AG04449 (cell line): ENCODE measurements at regions not wholly inside any gene's neighbourhood (a gene's known extent, or its start where the extent isn't known, plus 50 kb on each side); places are given as distances from the start of the nearest gene placed in this dataset.

Source experiments
- CTCF ChIA-PET: fragments of 350-600 bp; formaldehyde crosslinking; extraction: SDS; loops from one replicate; lab custom pipeline; 2021; ENCODE audit warnings: antibody characterized with exemption; lab: Yijun Ruan, JAX
- POLR2A ChIA-PET: fragments of 400-600, 350-600 bp; formaldehyde crosslinking; extraction: SDS; loops from one replicate; lab custom pipeline; 2020; ENCODE audit warnings: antibody characterized with exemption, inconsistent platforms; lab: Yijun Ruan, JAX
- DNase-seq: peaks from one replicate; pipeline ENCODE4 v3.0.0-alpha.2; 2010; ENCODE audit warnings: low read depth, low spot score
- H3K4me3 ChIP-seq: 2 replicates; pipeline ENCODE4 v1.5.1; 2011; ENCODE audit warnings: low read depth, mild to moderate bottlenecking, control low read depth, low read length
- TF ChIP-seq, protein P1 (sequence below): IDR thresholded peaks from one replicate; pipeline ENCODE4 v1.5.1; 2011; ENCODE audit warnings: mild to moderate bottlenecking, moderate library complexity, low read length, control low read depth, inconsistent platforms; ENCODE audit not compliant: insufficient read depth; ENCODE audit errors: missing control alignments

DNA sequence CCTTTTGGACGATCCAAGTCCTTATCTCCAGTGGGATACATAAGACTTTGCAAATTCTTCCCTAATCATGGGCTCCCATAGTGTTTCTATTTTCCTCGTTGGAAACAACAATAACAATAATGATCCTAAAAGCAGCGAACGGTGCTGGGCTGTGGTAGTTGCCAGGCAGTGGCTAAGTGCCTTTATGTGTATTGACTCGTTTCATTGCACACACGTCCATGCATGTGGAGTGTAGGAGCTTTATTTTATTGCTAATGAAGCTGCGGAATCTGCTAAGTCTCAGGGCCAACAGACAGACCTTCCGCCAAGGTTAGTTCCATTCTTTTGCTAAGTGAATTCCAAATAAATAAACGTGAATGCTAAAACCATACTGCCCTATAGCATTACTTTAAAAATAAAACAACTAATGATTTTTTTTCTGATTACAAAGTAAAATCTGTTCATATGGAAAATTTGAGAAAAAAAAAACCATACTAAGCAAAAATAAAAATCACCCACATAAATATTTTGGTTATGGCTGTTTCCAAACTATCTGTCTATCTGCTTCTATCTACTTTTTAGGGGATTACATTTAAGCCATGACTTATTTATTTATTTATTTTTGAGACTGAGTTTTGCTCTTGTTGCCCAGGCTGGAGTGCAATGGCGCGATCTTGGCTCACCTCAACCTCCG, 297.9 kb downstream of the BMP7 start:
- ChIA-PET CTCF (no interaction called here), POLR2A (no interaction called here)
- no peak overlapping the region for H3K4me3 ChIP-seq
- TF ChIP-seq, protein P1, sequence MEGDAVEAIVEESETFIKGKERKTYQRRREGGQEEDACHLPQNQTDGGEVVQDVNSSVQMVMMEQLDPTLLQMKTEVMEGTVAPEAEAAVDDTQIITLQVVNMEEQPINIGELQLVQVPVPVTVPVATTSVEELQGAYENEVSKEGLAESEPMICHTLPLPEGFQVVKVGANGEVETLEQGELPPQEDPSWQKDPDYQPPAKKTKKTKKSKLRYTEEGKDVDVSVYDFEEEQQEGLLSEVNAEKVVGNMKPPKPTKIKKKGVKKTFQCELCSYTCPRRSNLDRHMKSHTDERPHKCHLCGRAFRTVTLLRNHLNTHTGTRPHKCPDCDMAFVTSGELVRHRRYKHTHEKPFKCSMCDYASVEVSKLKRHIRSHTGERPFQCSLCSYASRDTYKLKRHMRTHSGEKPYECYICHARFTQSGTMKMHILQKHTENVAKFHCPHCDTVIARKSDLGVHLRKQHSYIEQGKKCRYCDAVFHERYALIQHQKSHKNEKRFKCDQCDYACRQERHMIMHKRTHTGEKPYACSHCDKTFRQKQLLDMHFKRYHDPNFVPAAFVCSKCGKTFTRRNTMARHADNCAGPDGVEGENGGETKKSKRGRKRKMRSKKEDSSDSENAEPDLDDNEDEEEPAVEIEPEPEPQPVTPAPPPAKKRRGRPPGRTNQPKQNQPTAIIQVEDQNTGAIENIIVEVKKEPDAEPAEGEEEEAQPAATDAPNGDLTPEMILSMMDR, result no peak
- no peak for DNase-seq

DNA sequence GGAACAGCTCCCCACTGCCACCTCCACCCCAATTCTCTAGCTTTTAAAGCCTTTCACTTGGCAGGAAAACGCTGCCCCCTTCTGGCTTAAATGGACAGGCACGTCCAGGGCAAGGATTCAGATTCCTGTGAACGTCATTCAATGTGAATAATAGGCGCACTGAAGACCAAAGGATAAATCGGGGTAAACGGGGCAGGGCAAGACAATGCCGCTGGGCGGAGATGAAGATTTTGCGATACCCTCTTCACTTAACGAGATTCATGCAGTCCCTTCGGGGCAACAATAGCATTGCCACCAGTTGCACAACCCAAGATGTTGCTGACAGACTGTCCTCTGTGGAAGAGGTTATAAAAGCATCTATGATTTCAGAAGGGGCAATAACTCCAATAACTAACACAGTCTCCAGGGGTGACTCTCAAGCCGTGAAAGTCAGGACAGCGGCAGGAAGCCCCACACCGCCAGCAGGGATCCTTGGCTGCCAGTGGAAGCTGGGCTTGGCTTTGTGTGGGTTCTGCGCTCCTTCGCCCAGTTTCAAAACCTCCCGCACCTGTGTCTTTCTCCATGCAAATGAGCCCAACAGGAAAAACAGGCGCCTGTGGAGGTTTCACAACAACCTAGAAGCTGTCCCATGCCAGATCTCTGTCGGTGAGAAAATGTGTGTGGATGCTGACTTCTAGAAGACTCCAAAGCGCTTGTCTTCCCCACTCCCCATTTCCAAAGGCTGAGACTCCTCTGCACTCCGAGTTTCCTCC, 291.8 kb downstream of the BMP7 start:
- no peak overlapping the region for H3K4me3 ChIP-seq
- DNase-seq, result peak; percentile 7
- TF ChIP-seq, protein P1, result peak; percentile 80
- POLR2A ChIA-PET, result interaction anchor here (1.1 kb wide), 1 partner anchor 424 kb away, joined by 3 read pairs; no protein-coding TSS in a partner anchor
- CTCF ChIA-PET, result interaction anchor here (0.8 to 5.4 kb wide), 20 partner anchors 10 to 427 kb away, joined by 3 to 78 read pairs (median 6); partner anchors contain the start of gene TFAP2C

DNA sequence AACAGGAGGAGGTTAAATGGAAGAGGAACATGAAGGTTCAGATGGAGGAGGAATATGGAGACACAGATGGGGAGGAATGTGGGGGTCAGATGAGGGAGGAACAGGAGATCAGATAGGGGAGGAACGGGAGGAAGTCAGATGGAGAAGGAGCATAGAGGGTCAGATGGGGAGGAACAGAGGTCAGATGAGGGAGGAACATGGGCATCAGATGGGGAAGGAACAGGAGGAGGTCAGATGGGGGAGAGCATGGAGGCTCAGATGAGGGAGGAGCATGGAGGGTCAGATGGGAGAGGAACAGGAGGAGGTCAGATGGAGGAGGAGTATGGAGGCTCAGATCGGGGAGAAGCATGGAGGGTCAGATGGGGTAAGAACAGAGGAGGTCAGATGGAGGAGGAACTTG, 290.6 kb downstream of the BMP7 start:
- ChIA-PET POLR2A (no interaction called here), CTCF (interaction anchor here (1.3 kb wide), 1 partner anchor 15 kb away, joined by 5 read pairs; no protein-coding TSS in a partner anchor)
- no peak for DNase-seq
- TF ChIP-seq, protein P1, result no peak
- H3K4me3 ChIP-seq, result no peak overlapping the region

DNA sequence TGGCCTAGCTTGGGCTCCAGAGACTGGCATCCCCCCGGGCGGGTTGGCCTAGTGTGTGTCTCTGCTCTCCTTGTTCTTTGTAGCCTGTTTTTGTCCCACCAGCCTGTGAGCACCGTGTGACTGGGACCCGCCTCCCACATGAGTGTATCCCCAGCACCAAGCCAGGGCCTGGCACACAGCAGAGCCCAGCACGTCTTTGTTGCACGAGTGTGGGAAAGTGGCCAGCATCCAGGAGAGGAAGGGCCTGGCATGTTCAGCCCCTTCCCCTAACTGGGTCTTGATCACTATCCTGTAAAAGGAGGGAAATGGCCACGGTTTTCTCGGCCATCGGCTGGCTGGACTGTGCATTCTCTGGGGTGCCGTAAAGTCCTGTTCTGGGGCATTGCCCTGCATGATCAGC, 290.1 kb downstream of the BMP7 start:
- no peak for DNase-seq

DNA sequence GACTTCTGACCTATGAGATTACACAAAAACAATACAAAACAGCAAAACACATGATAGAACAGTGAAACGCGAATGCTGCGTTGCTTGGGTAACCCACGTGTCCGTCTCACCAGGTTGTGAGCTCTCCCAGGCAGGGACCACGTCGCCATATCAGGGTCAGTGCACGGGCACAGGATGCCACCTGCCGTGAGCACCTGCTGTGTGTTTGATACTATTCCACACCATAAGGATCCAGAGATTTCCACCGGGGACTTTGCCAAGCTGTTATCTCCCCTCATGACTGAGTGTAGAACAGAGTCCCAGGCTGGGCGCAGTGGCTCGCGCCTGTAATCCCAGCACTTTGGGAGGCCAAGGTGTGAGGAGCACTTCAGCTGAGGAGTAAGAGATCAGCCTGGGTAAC, 288.0 kb downstream of the BMP7 start:
- TF ChIP-seq, protein P1, result no peak
- no peak for DNase-seq
- no peak overlapping the region for H3K4me3 ChIP-seq
- ChIA-PET CTCF (interaction anchor here (5.0 kb wide), 1 partner anchor 428 kb away, joined by 42 read pairs; no protein-coding TSS in a partner anchor), POLR2A (no interaction called here)

More for the DNA sequence above, 290.1 kb downstream of the BMP7 start:
- TF ChIP-seq, protein P1, result no peak
- POLR2A ChIA-PET, result no interaction called here
- H3K4me3 ChIP-seq, result no peak overlapping the region
- CTCF ChIA-PET, result interaction anchor here (2.1 kb wide), 1 partner anchor 346 kb away, joined by 9 read pairs; no protein-coding TSS in a partner anchor

DNA sequence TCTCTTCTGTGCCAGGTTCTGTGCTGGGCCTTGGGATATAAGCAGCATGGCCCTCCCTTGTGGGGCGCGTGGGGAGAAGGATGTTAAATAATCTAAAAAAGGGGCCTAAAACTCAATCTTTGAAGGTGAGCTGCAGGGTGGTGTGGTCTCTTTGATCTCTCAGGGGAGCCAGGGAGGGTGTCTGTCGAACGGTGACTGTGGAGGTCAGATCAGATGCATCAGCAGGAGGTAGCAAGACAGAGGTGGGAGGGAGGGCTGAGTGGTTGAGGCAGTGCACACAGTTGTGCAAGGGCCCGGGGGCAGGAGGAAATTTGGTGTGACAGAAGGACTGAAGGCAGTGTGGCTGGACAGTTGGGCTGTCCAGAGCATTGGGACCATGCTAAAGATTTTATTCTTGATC, 287.3 kb downstream of the BMP7 start:
- TF ChIP-seq, protein P1, result no peak
- ChIA-PET POLR2A (no interaction called here), CTCF (interaction anchor here (5.0 kb wide), 1 partner anchor 428 kb away, joined by 42 read pairs; no protein-coding TSS in a partner anchor)

More for the DNA sequence above, 287.3 kb downstream of the BMP7 start:
- H3K4me3 ChIP-seq, result no peak overlapping the region
- DNase-seq, result no peak
